H54 (cell line): ENCODE measurements at regions not wholly inside any gene's neighbourhood (a gene's known extent, or its start where the extent isn't known, plus 50 kb on each side); places are given as distances from the start of the nearest gene placed in this dataset.
"Not testable (repeated sequence)": the region's sequence is repeated elsewhere in the genome, so short reads cannot be mapped to it uniquely, and the experiment has no call there.

Experiments
- DNase-seq: peaks from one replicate; pipeline ENCODE4 v3.0.0; 2011; ENCODE audit warnings: low spot score, mixed read lengths; ENCODE audit not compliant: insufficient read length
- FAIRE-seq: peaks from 3 replicates; lab custom pipeline; 2011; peaks lifted over from hg19 to GRCh38; lab: Jason Lieb, UNC
- POLR2A ChIP-seq: IDR thresholded peaks from 2 replicates; pipeline ENCODE4 v1.6.1; 2011; ENCODE audit warnings: low read depth, mild to moderate bottlenecking, low read length

- DNase-seq (no peak), FAIRE-seq (no peak)
- no peak for TF ChIP-seq POLR2A
These were observed 153.6 kb upstream of the INTU start for GRCh38 chr4:127479031-127479622.

- no peak for TF ChIP-seq POLR2A
- FAIRE-seq (no peak), DNase-seq (no peak)
These were observed 150.7 kb upstream of the INTU start for GRCh38 chr4:127482049-127482448.

DNA sequence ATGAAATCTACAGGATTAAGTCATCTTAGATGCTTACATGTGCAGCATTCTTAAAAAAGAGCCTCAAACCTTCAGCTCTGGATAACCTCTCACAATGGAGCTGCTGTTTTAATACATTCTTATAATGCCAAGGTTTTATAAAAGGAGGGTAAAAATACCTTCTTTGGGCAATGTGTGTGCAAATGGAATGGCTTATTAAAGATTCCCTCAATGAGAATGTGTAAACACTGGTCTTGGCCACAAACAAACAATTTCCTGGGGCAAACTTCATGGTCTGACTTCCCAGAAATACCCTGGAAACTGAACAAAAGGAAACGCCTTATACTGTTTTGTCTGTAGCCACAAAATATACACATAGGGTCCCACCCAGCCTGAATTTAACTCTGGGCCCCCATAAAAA, 148.6 kb upstream of the INTU start:
- DNase-seq, result no peak
- no peak for TF ChIP-seq POLR2A
- no peak for FAIRE-seq

- TF ChIP-seq POLR2A, result no peak
- DNase-seq, result no peak
- no peak for FAIRE-seq
These were observed 146.5 kb upstream of the INTU start for GRCh38 chr4:127486248-127486647.

- DNase-seq (no peak), FAIRE-seq (no peak)
These were observed 141.2 kb upstream of the INTU start for GRCh38 chr4:127491571-127491970.

GRCh38 chr4:127496875-127497274, 135.9 kb upstream of the INTU start:
- FAIRE-seq, DNase-seq: not testable (repeated sequence)

More at GRCh38 chr4:127491571-127491970, 141.2 kb upstream of the INTU start:
- no peak for TF ChIP-seq POLR2A

- DNase-seq (no peak), FAIRE-seq (no peak)
- no peak for TF ChIP-seq POLR2A
These were observed 134.4 kb upstream of the INTU start for GRCh38 chr4:127498366-127498765.

DNA sequence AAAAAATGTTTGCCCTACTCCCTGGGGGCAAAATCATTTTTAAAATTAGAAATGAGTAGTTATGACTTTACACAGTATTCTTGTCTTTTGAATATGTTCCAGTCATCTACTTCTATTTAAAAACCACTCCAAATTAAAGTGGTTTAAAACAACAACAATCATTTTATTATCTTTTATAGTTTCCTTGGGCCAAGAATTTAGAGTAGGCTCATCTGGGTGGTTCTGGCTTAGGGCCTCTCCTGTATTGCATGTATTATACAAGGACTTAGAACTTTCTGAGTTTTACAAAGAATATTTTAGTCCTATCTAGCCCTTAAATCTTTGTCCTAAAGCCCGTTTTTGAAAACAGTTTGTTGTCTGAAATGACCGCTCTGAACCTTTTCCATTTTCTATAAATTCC, 132.5 kb upstream of the INTU start:
- no peak for TF ChIP-seq POLR2A
- no peak for DNase-seq
- FAIRE-seq, result no peak

DNA sequence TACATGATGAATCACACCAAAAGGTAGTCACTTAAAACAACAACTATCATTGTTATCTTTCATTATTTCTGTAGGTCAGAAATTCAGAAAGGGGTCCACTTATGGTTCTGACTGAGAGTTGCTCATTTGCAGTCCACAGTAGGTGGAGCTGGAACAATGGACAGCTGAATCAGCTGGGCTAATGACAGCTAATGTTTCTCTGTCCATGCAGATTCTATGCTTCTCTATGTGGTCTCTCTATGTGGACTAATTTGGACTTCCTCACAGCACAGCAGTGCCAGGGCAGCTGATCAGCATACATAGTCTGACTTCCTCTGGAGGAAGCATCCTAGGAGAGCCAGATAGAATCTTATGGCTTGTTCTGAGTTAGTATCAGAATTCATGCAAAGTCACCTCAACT, 131.7 kb upstream of the INTU start:
- FAIRE-seq, result peak; percentile 6
- no peak for TF ChIP-seq POLR2A
- no peak for DNase-seq

- no peak for TF ChIP-seq POLR2A
- FAIRE-seq (no peak), DNase-seq (no peak)
These were observed 129.6 kb upstream of the INTU start for GRCh38 chr4:127503111-127503510.

- TF ChIP-seq POLR2A, result no peak
- FAIRE-seq (no peak), DNase-seq (no peak)
These were observed 127.6 kb upstream of the INTU start for GRCh38 chr4:127505203-127505602.

DNA sequence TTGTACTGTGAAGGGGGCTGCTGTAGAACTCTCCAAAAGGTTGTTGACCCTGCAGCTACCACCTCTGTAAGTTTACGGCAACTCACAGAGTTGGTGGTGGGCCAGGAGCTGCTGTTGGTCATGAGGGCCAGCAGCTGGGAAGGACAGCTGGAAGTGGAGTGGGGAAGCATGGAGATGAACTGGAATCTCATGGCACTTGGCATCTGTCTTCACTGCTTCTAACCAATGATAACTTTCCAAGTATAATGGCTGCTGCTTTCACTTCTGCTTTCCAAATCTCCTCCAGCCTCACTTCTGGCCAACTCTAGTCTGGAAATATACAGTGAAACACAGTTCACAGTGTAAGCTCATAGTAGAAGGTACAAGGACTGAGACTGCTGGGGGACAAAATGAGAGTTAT, 126.5 kb upstream of the INTU start:
- TF ChIP-seq POLR2A, result no peak
- no peak for FAIRE-seq

GRCh38 chr4:127509155-127509554, 123.6 kb upstream of the INTU start:
- DNase-seq, result no peak

More for the DNA sequence above, 126.5 kb upstream of the INTU start:
- no peak for DNase-seq

GRCh38 chr4:127512672-127513071, 120.1 kb upstream of the INTU start:
- FAIRE-seq, DNase-seq: not testable (repeated sequence)

More at GRCh38 chr4:127509155-127509554, 123.6 kb upstream of the INTU start:
- no peak for FAIRE-seq
- TF ChIP-seq POLR2A, result no peak

GRCh38 chr4:127515259-127515658, 117.5 kb upstream of the INTU start:
- not testable (repeated sequence) for FAIRE-seq, DNase-seq

GRCh38 chr4:127518046-127518445, 114.7 kb upstream of the INTU start:
- no peak for DNase-seq
- no peak for FAIRE-seq
- no peak for TF ChIP-seq POLR2A

GRCh38 chr4:127521463-127521862, 111.3 kb upstream of the INTU start:
- FAIRE-seq (no peak), DNase-seq (no peak)
- TF ChIP-seq POLR2A, result no peak
